ENCODE measurements at regions not wholly inside any gene's neighbourhood (a gene's known extent, or its start where the extent isn't known, plus 50 kb on each side); places are given as distances from the start of the nearest gene placed in this dataset.

DNA sequence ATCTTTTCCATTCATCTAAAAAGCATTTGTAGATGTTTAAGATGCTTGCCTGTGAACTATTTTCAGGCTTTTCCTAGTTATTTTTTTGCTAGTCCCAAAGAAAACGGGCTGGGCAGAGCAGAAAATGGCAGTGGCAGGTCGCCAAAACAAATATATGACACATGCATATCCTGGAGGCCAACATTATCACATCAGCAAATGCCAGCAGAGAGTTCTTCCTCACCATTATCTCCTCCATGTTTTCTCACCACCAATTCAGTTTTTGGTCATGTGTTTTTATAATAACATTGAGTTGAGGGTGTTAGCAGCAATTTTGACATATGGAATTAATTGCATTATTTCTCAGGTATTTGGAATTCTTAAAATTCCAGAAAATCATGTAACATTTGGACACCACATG is 97.9 kb upstream of the EOLA2 start (continued):
- TF ChIP-seq ZNF337 (CRISPR knock-in tag; IDR thresholded peaks at IDR 0.05; ENCODE audit: borderline replicate concordance, low read depth) (no peak), ZNF713 (CRISPR knock-in tag; IDR thresholded peaks at IDR 0.05) (no peak), DZIP1 (CRISPR knock-in tag; IDR thresholded peaks at IDR 0.05) (no peak), NFIC (IDR thresholded peaks at IDR 0.05; ENCODE audit: low read length) (peak; percentile 31; the same call in 1 of the 2 replicates), SALL1 (CRISPR knock-in tag; IDR thresholded peaks at IDR 0.05) (no peak), PLRG1 (conservative IDR thresholded peaks at IDR 0.05) (no peak), JARID2 (CRISPR knock-in tag; IDR thresholded peaks at IDR 0.05; ENCODE audit: insufficient replicate concordance) (no peak), ZSCAN21 (CRISPR knock-in tag; IDR thresholded peaks at IDR 0.05; ENCODE audit: borderline replicate concordance) (no peak), ZNF432 (CRISPR knock-in tag; IDR thresholded peaks at IDR 0.05; ENCODE audit: borderline replicate concordance) (no peak), MED8 (CRISPR knock-in tag; IDR thresholded peaks at IDR 0.05; ENCODE audit: insufficient replicate concordance) (no peak), ZNF552 (CRISPR knock-in tag; IDR thresholded peaks at IDR 0.05; ENCODE audit: borderline replicate concordance) (no peak)
- TF ChIP-seq, protein P1, sequence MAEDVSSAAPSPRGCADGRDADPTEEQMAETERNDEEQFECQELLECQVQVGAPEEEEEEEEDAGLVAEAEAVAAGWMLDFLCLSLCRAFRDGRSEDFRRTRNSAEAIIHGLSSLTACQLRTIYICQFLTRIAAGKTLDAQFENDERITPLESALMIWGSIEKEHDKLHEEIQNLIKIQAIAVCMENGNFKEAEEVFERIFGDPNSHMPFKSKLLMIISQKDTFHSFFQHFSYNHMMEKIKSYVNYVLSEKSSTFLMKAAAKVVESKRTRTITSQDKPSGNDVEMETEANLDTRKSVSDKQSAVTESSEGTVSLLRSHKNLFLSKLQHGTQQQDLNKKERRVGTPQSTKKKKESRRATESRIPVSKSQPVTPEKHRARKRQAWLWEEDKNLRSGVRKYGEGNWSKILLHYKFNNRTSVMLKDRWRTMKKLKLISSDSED (CRISPR knock-in tag; IDR thresholded peaks at IDR 0.05): no peak
- TF ChIP-seq, protein P2, sequence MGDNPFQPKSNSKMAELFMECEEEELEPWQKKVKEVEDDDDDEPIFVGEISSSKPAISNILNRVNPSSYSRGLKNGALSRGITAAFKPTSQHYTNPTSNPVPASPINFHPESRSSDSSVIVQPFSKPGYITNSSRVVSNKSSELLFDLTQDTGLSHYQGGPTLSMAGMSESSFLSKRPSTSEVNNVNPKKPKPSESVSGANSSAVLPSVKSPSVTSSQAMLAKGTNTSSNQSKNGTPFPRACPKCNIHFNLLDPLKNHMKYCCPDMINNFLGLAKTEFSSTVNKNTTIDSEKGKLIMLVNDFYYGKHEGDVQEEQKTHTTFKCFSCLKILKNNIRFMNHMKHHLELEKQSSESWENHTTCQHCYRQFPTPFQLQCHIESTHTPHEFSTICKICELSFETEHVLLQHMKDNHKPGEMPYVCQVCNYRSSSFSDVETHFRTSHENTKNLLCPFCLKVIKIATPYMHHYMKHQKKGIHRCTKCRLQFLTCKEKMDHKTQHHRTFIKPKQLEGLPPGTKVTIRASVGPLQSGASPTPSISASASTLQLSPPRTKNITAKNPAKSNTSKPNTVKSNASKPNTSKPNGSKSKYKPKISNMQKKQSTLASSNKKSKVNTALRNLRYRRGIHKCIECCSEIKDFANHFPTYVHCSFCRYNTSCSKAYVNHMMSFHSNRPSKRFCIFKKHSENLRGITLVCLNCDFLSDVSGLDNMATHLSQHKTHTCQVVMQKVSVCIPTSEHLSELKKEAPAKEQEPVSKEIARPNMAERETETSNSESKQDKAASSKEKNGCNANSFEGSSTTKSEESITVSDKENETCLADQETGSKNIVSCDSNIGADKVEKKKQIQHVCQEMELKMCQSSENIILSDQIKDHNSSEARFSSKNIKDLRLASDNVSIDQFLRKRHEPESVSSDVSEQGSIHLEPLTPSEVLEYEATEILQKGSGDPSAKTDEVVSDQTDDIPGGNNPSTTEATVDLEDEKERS (CRISPR knock-in tag; IDR thresholded peaks at IDR 0.05): no peak

Data from HepG2 (cell line).